Loucy (cell line): ENCODE measurements at regions not wholly inside any gene's neighbourhood (a gene's known extent, or its start where the extent isn't known, plus 50 kb on each side); places are given as distances from the start of the nearest gene placed in this dataset.

ENCODE experiments used
- H2AFZ ChIP-seq: fragments of 200-600 bp; sonication (generic); 2 replicates; pipeline ENCODE4 v1.6.0; 2016; ENCODE audit warnings: antibody characterized with exemption, mild to moderate bottlenecking, low read length, moderate library complexity
- H3F3A ChIP-seq: fragments of 200-600 bp; 2 replicates; pipeline ENCODE4 v1.6.0; 2016; ENCODE audit warnings: antibody characterized with exemption, low read depth, mild to moderate bottlenecking
- H3K27me3 ChIP-seq: fragments of 200-600 bp; sonication (generic); 2 replicates; pipeline ENCODE4 v1.6.1; 2014; ENCODE audit warnings: low read length, mild to moderate bottlenecking; ENCODE audit not compliant: insufficient read depth, poor library complexity, severe bottlenecking
- H3K36me3 ChIP-seq: fragments of 200-600 bp; sonication (generic); 2 replicates; pipeline ENCODE4 v1.6.1; 2016; ENCODE audit warnings: low read length; ENCODE audit not compliant: insufficient read depth
- H3K4me1 ChIP-seq: fragments of 200-600 bp; sonication (generic); 2 replicates; pipeline ENCODE4 v1.5.1; 2014; ENCODE audit warnings: low read length, mild to moderate bottlenecking; ENCODE audit not compliant: insufficient read depth, poor library complexity, severe bottlenecking
- H3K4me2 ChIP-seq: fragments of 200-600 bp; sonication (generic); 2 replicates; pipeline ENCODE4 v1.6.0; 2014; ENCODE audit warnings: antibody characterized with exemption, low read length, low read depth, mild to moderate bottlenecking; ENCODE audit not compliant: poor library complexity, severe bottlenecking
- H3K4me3 ChIP-seq: fragments of 200-600 bp; sonication (generic); 2 replicates; pipeline ENCODE4 v1.5.1; 2014; ENCODE audit warnings: low read length, mild to moderate bottlenecking, mixed read lengths; ENCODE audit not compliant: poor library complexity, severe bottlenecking
- H3K79me2 ChIP-seq: fragments of 200-600 bp; sonication (generic); 2 replicates; pipeline ENCODE4 v1.6.1; 2014; ENCODE audit warnings: low read length; ENCODE audit not compliant: insufficient read depth
- H3K9ac ChIP-seq: fragments of 200-600 bp; sonication (generic); 2 replicates; pipeline ENCODE4 v1.6.0; 2014; ENCODE audit warnings: mild to moderate bottlenecking, low read depth, low read length, moderate library complexity; ENCODE audit not compliant: poor library complexity, severe bottlenecking
- H3K9me2 ChIP-seq: fragments of 200-600 bp; sonication (generic); replicated peaks from 2 replicates; pipeline ENCODE4 v1.6.1; 2016; ENCODE audit warnings: low read depth, low read length, mixed read lengths
- H3K9me3 ChIP-seq: fragments of 200-600 bp; sonication (generic); 2 replicates; pipeline ENCODE4 v1.6.1; 2014; ENCODE audit warnings: mild to moderate bottlenecking, antibody characterized with exemption, low read length, low read depth; ENCODE audit not compliant: insufficient read depth
- H4K20me1 ChIP-seq: fragments of 200-600 bp; sonication (generic); 2 replicates; pipeline ENCODE4 v1.6.0; 2014; ENCODE audit warnings: antibody characterized with exemption, low read length, mild to moderate bottlenecking; ENCODE audit not compliant: insufficient read depth, poor library complexity, severe bottlenecking
- EZH2phosphoT487 ChIP-seq: fragments of 200-600 bp; IDR thresholded peaks from 2 replicates; pipeline ENCODE4 v1.6.1; 2018; ENCODE audit warnings: antibody characterized with exemption, mild to moderate bottlenecking, moderate library complexity, borderline replicate concordance
- TF ChIP-seq, protein P1 (sequence below): fragments of 200-600 bp; sonication (generic); conservative IDR thresholded peaks from 2 replicates; pipeline ENCODE4 v1.5.1; 2014; ENCODE audit warnings: mild to moderate bottlenecking, antibody characterized with exemption, low read length

DNA sequence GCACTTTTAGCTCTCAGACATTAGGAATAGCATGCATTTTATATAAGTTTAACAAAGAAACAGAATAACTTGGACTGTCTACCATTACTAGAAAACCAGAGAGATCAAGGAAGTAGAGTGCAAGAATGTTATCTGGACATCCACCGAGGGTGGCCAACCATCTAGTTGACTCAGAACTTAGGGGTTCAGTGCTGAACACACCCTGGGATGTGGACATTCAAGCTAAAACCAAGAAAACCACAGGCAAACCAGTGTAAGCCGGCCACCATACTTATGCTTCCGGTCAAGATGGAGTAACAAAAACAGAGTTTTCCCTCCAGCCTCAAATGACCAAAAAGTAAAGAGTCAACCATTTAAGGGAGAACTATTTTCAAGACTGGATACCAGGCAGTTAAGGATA lies 181.4 kb upstream of the MXRA5 start:
- Histone ChIP-seq H2AFZ (no peak overlapping the region), H3K27me3 (no peaks in the 10 kb centered on the region), H3K9me3 (no peaks in the 10 kb centered on the region), H3K36me3 (no peaks in the 10 kb centered on the region), H4K20me1 (no peaks in the 10 kb centered on the region), H3K4me3 (no peak overlapping the region), H3F3A (no peaks in the 10 kb centered on the region), H3K9me2 (no peaks in the 10 kb centered on the region), H3K9ac (no peak overlapping the region), H3K79me2 (no peaks in the 10 kb centered on the region), H3K4me2 (no peak overlapping the region), H3K4me1 (no peaks in the 10 kb centered on the region)
- no peak for TF ChIP-seq EZH2phosphoT487
- TF ChIP-seq, protein P1, sequence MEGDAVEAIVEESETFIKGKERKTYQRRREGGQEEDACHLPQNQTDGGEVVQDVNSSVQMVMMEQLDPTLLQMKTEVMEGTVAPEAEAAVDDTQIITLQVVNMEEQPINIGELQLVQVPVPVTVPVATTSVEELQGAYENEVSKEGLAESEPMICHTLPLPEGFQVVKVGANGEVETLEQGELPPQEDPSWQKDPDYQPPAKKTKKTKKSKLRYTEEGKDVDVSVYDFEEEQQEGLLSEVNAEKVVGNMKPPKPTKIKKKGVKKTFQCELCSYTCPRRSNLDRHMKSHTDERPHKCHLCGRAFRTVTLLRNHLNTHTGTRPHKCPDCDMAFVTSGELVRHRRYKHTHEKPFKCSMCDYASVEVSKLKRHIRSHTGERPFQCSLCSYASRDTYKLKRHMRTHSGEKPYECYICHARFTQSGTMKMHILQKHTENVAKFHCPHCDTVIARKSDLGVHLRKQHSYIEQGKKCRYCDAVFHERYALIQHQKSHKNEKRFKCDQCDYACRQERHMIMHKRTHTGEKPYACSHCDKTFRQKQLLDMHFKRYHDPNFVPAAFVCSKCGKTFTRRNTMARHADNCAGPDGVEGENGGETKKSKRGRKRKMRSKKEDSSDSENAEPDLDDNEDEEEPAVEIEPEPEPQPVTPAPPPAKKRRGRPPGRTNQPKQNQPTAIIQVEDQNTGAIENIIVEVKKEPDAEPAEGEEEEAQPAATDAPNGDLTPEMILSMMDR = no peak

GRCh38 chrX:3527166-3527565 lies 180.7 kb upstream of the MXRA5 start:
- no peaks in the 10 kb centered on the region for H3K79me2 ChIP-seq
- no peaks in the 10 kb centered on the region for H3F3A ChIP-seq
- H3K9ac ChIP-seq = no peak overlapping the region
- no peak for TF ChIP-seq EZH2phosphoT487
- TF ChIP-seq, protein P1 = no peak
- H3K27me3 ChIP-seq = no peaks in the 10 kb centered on the region
- no peaks in the 10 kb centered on the region for H3K9me2 ChIP-seq
- no peaks in the 10 kb centered on the region for H4K20me1 ChIP-seq
- no peaks in the 10 kb centered on the region for H3K36me3 ChIP-seq
- H3K4me1 ChIP-seq = no peaks in the 10 kb centered on the region
- H3K4me3 ChIP-seq = no peak overlapping the region
- H2AFZ ChIP-seq = no peak overlapping the region
- no peaks in the 10 kb centered on the region for H3K9me3 ChIP-seq
- no peak overlapping the region for H3K4me2 ChIP-seq

- Histone ChIP-seq H3K36me3 (no peaks in the 10 kb centered on the region), H3K9me2 (no peaks in the 10 kb centered on the region), H3K9ac (no peak overlapping the region)
Measured at GRCh38 chrX:3526731-3527130, 180.3 kb upstream of the MXRA5 start.

More at GRCh38 chrX:3526731-3527130, 180.3 kb upstream of the MXRA5 start:
- Histone ChIP-seq H3K4me1 (no peaks in the 10 kb centered on the region), H3K79me2 (no peaks in the 10 kb centered on the region), H3K27me3 (no peaks in the 10 kb centered on the region), H3K9me3 (no peaks in the 10 kb centered on the region), H2AFZ (no peak overlapping the region), H3K4me3 (no peak overlapping the region), H4K20me1 (no peaks in the 10 kb centered on the region), H3K4me2 (no peak overlapping the region), H3F3A (no peaks in the 10 kb centered on the region)
- TF ChIP-seq, protein P1 = no peak
- TF ChIP-seq EZH2phosphoT487 = no peak
